Memory B cell (primary cell): ENCODE measurements at regions not wholly inside any gene's neighbourhood (a gene's known extent, or its start where the extent isn't known, plus 50 kb on each side); places are given as distances from the start of the nearest gene placed in this dataset.
"Not testable (repeated sequence)": the region's sequence is repeated elsewhere in the genome, so short reads cannot be mapped to it uniquely, and the experiment has no call there.

ENCODE experiments used
- ATAC-seq: fragments of 150-1000 bp; cut with Tn5 transposase; 2 replicates; pipeline ENCODE4 v1.10.0; 2021; ENCODE audit warnings: low read depth, mild to moderate bottlenecking, moderate library complexity
- DNase-seq, 2 donors: peaks; one replicate each; pipeline ENCODE4 v3.0.0; 2022; ENCODE audit warnings: low spot score in 2 of 2
- H3K27ac Mint-ChIP-seq: one replicate; pipeline ENCODE4 v1.8.0; 2022; ENCODE audit warnings: mild to moderate bottlenecking, moderate library complexity, mixed read lengths
- H3K27me3 Mint-ChIP-seq: one replicate; pipeline ENCODE4 v1.8.0; 2022; ENCODE audit warnings: mixed read lengths
- H3K36me3 Mint-ChIP-seq: one replicate; pipeline ENCODE4 v1.8.0; 2022; ENCODE audit warnings: mild to moderate bottlenecking, mixed read lengths
- H3K4me1 Mint-ChIP-seq: one replicate; pipeline ENCODE4 v1.8.0; 2022; ENCODE audit warnings: mixed read lengths
- H3K4me3 Mint-ChIP-seq: one replicate; pipeline ENCODE4 v1.8.0; 2022; ENCODE audit warnings: mild to moderate bottlenecking, moderate library complexity, mixed read lengths
- H3K9me3 Mint-ChIP-seq: one replicate; pipeline ENCODE4 v1.8.0; 2022; ENCODE audit warnings: mixed read lengths

GRCh38 chrX:113390531-113390930, 549.9 kb upstream of the AMOT start:
- Mint-ChIP-seq H3K9me3 (peaks cover 2% of the 10 kb centered on the region), H3K4me3 (no peak overlapping the region), H3K27me3 (no peaks in the 10 kb centered on the region)

GRCh38 chrX:113389846-113390245, 549.2 kb upstream of the AMOT start:
- no peaks in the 10 kb centered on the region for H3K36me3 Mint-ChIP-seq
- ATAC-seq (no peak), DNase-seq (no peak)
- H3K4me3 Mint-ChIP-seq: no peak overlapping the region
- peaks cover 4% of the 10 kb centered on the region for H3K9me3 Mint-ChIP-seq
- H3K27ac Mint-ChIP-seq: no peak overlapping the region
- H3K27me3 Mint-ChIP-seq: no peaks in the 10 kb centered on the region
- H3K4me1 Mint-ChIP-seq: no peaks in the 10 kb centered on the region

More at GRCh38 chrX:113390531-113390930, 549.9 kb upstream of the AMOT start:
- ATAC-seq (no peak), DNase-seq (no peak)
- Mint-ChIP-seq H3K36me3 (no peaks in the 10 kb centered on the region), H3K4me1 (no peaks in the 10 kb centered on the region), H3K27ac (no peak overlapping the region)

- H3K27ac Mint-ChIP-seq: no peak overlapping the region
- no peak for DNase-seq
Observed at GRCh38 chrX:113384628-113385027, 544.0 kb upstream of the AMOT start.

GRCh38 chrX:113373421-113373820, 532.8 kb upstream of the AMOT start:
- not testable (repeated sequence) for DNase-seq, H3K27me3 Mint-ChIP-seq, H3K36me3 Mint-ChIP-seq, H3K4me3 Mint-ChIP-seq, ATAC-seq, H3K4me1 Mint-ChIP-seq, H3K9me3 Mint-ChIP-seq, H3K27ac Mint-ChIP-seq

More at GRCh38 chrX:113384628-113385027, 544.0 kb upstream of the AMOT start:
- H3K4me1 Mint-ChIP-seq: no peaks in the 10 kb centered on the region
- H3K27me3 Mint-ChIP-seq: no peaks in the 10 kb centered on the region
- peaks cover 5% of the 10 kb centered on the region for H3K9me3 Mint-ChIP-seq
- no peaks in the 10 kb centered on the region for H3K36me3 Mint-ChIP-seq
- H3K4me3 Mint-ChIP-seq: no peak overlapping the region
- ATAC-seq: no peak

- no peaks in the 10 kb centered on the region for H3K4me1 Mint-ChIP-seq
- H3K4me3 Mint-ChIP-seq: no peak overlapping the region
- no peak for DNase-seq
- ATAC-seq: no peak
- no peaks in the 10 kb centered on the region for H3K36me3 Mint-ChIP-seq
- no peaks in the 10 kb centered on the region for H3K27me3 Mint-ChIP-seq
- H3K27ac Mint-ChIP-seq: no peak overlapping the region
- no peaks in the 10 kb centered on the region for H3K9me3 Mint-ChIP-seq
Observed at GRCh38 chrX:113370006-113370405, 529.4 kb upstream of the AMOT start.

GRCh38 chrX:113369056-113369455, 528.4 kb upstream of the AMOT start:
- H3K36me3 Mint-ChIP-seq: no peaks in the 10 kb centered on the region
- H3K27ac Mint-ChIP-seq: no peak overlapping the region
- H3K4me1 Mint-ChIP-seq: no peaks in the 10 kb centered on the region
- no peak for DNase-seq
- no peaks in the 10 kb centered on the region for H3K9me3 Mint-ChIP-seq
- no peaks in the 10 kb centered on the region for H3K27me3 Mint-ChIP-seq
- H3K4me3 Mint-ChIP-seq: no peak overlapping the region
- no peak for ATAC-seq

- H3K27me3 Mint-ChIP-seq: no peaks in the 10 kb centered on the region
- no peak overlapping the region for H3K4me3 Mint-ChIP-seq
- H3K27ac Mint-ChIP-seq: no peak overlapping the region
- ATAC-seq: no peak
- H3K4me1 Mint-ChIP-seq: no peaks in the 10 kb centered on the region
- H3K36me3 Mint-ChIP-seq: no peaks in the 10 kb centered on the region
- DNase-seq: no peak
- H3K9me3 Mint-ChIP-seq: no peaks in the 10 kb centered on the region
Observed at GRCh38 chrX:113353134-113353533, 512.5 kb upstream of the AMOT start.

GRCh38 chrX:113330416-113330815, 489.8 kb upstream of the AMOT start:
- Mint-ChIP-seq H3K36me3 (no peaks in the 10 kb centered on the region), H3K27me3 (no peaks in the 10 kb centered on the region), H3K4me3 (no peak overlapping the region), H3K27ac (no peak overlapping the region), H3K4me1 (no peaks in the 10 kb centered on the region), H3K9me3 (no peaks in the 10 kb centered on the region)
- no peak for ATAC-seq
- no peak for DNase-seq

- H3K27me3 Mint-ChIP-seq: no peaks in the 10 kb centered on the region
- ATAC-seq (no peak), DNase-seq (no peak)
- no peak overlapping the region for H3K27ac Mint-ChIP-seq
- no peaks in the 10 kb centered on the region for H3K36me3 Mint-ChIP-seq
- H3K4me3 Mint-ChIP-seq: no peak overlapping the region
- H3K4me1 Mint-ChIP-seq: no peaks in the 10 kb centered on the region
- no peaks in the 10 kb centered on the region for H3K9me3 Mint-ChIP-seq
Observed at GRCh38 chrX:113315927-113316326, 475.3 kb upstream of the AMOT start.

- DNase-seq (no peak), ATAC-seq (no peak)
- no peaks in the 10 kb centered on the region for H3K4me1 Mint-ChIP-seq
- no peaks in the 10 kb centered on the region for H3K36me3 Mint-ChIP-seq
- H3K27ac Mint-ChIP-seq: no peak overlapping the region
- H3K9me3 Mint-ChIP-seq: no peaks in the 10 kb centered on the region
- H3K27me3 Mint-ChIP-seq: no peaks in the 10 kb centered on the region
- H3K4me3 Mint-ChIP-seq: no peak overlapping the region
Observed at GRCh38 chrX:113305496-113305895, 464.9 kb upstream of the AMOT start.

- Mint-ChIP-seq H3K9me3 (peaks cover 1% of the 10 kb centered on the region), H3K27ac (no peak overlapping the region), H3K4me1 (no peaks in the 10 kb centered on the region), H3K36me3 (peaks cover 2% of the 10 kb centered on the region), H3K27me3 (no peaks in the 10 kb centered on the region), H3K4me3 (no peak overlapping the region)
- ATAC-seq (no peak), DNase-seq (no peak)
Observed at GRCh38 chrX:113300580-113300979, 459.9 kb upstream of the AMOT start.

GRCh38 chrX:113297437-113297836, 456.8 kb upstream of the AMOT start:
- no peak for DNase-seq
- Mint-ChIP-seq H3K36me3 (peaks cover 2% of the 10 kb centered on the region), H3K4me1 (no peaks in the 10 kb centered on the region), H3K27ac (no peak overlapping the region), H3K9me3 (peaks cover 1% of the 10 kb centered on the region), H3K4me3 (no peak overlapping the region), H3K27me3 (no peaks in the 10 kb centered on the region)
- no peak for ATAC-seq

GRCh38 chrX:113289503-113289902, 448.9 kb upstream of the AMOT start:
- DNase-seq (no peak), ATAC-seq (no peak)
- no peak overlapping the region for H3K4me3 Mint-ChIP-seq
- no peaks in the 10 kb centered on the region for H3K36me3 Mint-ChIP-seq
- no peaks in the 10 kb centered on the region for H3K27me3 Mint-ChIP-seq
- no peak overlapping the region for H3K27ac Mint-ChIP-seq
- no peaks in the 10 kb centered on the region for H3K9me3 Mint-ChIP-seq
- no peaks in the 10 kb centered on the region for H3K4me1 Mint-ChIP-seq

GRCh38 chrX:113287761-113288160, 447.1 kb upstream of the AMOT start:
- ATAC-seq (no peak), DNase-seq (no peak)
- Mint-ChIP-seq H3K4me3 (no peak overlapping the region), H3K27me3 (no peaks in the 10 kb centered on the region), H3K9me3 (no peaks in the 10 kb centered on the region), H3K4me1 (no peaks in the 10 kb centered on the region), H3K27ac (no peak overlapping the region), H3K36me3 (no peaks in the 10 kb centered on the region)

GRCh38 chrX:113275804-113276203, 435.2 kb upstream of the AMOT start:
- Mint-ChIP-seq H3K27ac (no peak overlapping the region), H3K27me3 (no peaks in the 10 kb centered on the region), H3K4me3 (no peak overlapping the region), H3K4me1 (no peaks in the 10 kb centered on the region), H3K9me3 (no peaks in the 10 kb centered on the region), H3K36me3 (no peaks in the 10 kb centered on the region)
- DNase-seq: no peak
- ATAC-seq: no peak

- Mint-ChIP-seq H3K9me3 (no peaks in the 10 kb centered on the region), H3K4me1 (no peaks in the 10 kb centered on the region), H3K27me3 (no peaks in the 10 kb centered on the region), H3K4me3 (no peak overlapping the region), H3K27ac (no peak overlapping the region), H3K36me3 (no peaks in the 10 kb centered on the region)
- DNase-seq (no peak), ATAC-seq (no peak)
Observed at GRCh38 chrX:113274791-113275190, 434.2 kb upstream of the AMOT start.
